GM19328 (cell line): ENCODE measurements at regions not wholly inside any gene's neighbourhood (a gene's known extent, or its start where the extent isn't known, plus 50 kb on each side); places are given as distances from the start of the nearest gene placed in this dataset.
"Not testable (repeated sequence)": the region's sequence is repeated elsewhere in the genome, so short reads cannot be mapped to it uniquely, and the experiment has no call there.

Experiments
- ATAC-seq: cut with Tn5 transposase; IDR thresholded peaks from one replicate; pipeline ENCODE4 v1.9.1; 2021; ENCODE audit warnings: mild to moderate bottlenecking, moderate library complexity; ENCODE audit not compliant: unreplicated experiment

DNA sequence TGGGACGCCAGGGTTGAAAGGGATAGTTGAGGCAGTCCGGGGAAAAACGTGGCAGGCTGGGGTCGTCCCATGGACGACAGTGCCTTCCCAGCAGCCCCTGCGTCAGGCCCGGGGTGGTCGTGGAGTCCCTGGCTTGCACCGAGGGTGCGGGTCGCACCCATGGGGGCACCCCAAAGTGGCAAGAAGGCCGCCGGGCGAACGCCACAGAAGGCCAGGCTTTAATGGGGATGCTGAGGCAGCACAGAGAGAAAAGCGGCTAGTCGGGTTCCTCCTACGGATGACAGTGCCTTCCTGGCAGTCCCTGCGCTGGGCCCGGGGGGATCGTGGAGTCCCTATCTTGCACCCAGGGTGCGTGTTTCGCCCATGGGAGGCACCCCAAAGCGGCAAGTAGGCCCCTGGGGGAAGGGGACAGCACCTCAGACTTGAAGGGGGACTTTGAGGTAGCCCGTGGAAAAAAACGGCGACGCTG lies 158.6 kb upstream of the ALG10B start:
- ATAC-seq = no peak

DNA sequence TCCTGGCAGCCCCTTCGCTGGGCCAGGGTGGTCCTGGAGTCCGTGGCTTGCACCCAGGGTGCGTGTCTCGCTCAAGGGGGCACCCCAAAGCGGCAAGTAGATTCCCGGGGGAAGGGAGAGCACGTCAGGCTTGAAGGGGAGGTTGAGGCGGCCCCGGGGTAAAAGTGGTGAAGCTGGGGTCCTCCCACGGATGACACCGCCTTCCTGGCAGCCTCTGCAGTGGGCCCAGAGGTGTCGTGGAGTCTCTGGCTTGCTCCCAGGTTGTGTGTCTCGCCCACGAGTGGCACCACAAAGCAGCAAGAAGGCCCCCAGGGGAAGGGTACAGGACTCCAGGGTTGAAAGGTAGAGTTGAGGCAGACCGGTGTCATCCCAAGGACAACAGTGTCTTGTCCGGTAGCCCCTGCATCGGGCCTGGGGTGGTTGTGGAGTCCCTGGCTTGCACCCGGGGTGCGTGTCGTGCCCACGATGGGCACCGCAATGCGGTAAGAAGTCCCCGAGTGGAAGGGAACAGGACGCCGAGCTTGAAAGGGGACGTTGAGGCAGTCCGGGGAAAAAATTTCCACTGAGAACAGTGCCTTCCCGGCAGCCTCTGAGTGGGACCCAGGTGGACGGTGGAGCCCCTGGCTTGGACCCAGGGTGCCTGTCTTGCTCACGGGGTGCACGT lies 158.0 kb upstream of the ALG10B start:
- no peak for ATAC-seq

DNA sequence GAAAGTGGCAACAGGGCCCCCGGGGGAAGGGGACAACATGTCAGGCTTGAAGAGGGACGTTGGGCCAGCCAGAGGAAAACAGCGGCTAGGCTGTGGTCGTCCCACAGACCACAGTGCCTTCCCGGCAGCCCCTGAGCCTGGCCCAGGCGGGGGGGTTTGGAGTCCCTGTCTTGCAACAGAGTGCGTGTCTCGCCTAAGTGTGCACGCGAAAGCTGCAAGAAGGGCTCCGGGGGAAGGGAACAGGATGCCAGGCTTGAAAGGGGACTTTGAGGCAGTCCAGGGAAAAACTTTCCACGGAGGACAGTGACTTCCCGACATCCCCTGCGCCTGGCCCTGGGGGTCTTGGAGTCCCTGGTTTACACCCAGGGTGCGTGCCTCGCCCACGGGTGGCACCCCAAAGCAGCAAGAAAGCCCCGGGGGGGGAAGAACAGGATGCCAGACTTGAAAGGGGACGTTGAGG lies 157.5 kb upstream of the ALG10B start:
- ATAC-seq = no peak

DNA sequence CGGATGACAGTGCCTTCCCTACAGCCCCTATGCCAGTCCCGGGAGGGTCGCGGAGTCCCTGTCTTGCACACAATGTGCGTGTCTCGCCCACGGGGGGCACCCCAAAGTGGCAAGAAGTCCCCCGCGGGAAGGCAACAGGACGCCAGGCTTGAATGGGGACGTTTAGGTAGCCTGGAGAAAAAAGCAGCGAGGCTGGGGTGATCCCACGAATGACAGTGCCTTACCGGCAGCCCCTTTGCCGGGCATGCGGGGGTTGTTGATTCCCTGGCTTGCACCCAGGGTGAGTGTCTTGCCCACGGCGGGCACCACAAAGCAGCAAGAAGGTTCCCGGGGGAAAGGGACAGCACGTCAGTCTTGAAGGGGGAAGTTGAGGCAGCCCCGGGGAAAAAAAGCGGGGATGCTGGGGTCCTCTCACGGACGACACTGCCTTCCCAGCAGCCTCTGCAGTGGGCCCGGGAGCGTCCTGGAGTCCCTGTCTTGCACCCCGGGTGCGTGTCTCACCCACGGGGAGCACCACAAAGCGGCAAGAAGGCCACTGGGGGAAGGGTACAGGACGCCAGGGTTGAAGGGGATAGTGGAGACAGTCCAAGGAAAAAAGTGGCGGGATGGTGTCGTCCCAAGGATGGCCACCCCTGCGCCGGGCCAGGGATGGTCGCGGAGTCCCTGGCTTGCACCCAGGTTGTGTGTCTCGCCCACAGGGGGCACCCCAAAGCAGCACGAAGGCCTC lies 156.8 kb upstream of the ALG10B start:
- ATAC-seq = no peak

DNA sequence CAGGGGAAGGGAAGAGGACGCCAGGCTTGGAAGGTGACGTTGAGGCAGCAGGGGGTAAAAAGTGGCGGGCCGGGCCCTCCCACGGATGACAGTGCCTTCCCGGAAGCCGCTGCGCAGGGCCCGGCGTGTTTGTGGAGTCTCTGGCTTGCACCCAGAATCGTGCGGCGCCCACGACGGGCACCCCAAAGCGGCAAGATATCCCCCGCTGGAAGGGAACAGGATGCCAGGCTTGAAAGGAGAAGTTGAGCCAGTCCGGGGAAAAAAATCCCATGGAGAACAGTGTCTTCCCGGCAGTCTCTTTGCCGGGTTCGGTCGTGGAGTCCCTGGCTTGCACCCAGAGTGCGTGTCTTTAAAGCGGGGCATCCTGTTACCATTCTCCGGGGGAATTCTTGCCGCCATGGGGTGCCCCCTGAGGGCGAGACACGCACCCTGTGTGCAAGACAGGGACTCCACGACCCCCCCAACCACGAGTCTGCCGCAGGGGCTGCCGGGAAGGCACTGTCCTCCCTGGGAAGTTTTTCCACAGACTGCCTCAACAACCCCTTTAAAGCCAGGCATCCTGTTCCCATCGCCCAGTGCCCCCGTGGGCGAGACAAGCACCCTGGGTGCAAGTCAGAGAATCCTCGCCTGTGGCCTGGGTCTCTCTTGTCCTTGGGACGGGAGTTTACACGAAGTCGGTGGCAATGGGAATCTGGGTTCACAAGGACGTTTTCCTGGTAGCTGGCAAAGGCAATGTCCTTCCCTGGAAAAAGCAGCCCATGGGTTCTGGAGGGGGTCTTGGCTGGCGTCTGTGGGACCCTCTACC lies 156.1 kb upstream of the ALG10B start:
- no peak for ATAC-seq

DNA sequence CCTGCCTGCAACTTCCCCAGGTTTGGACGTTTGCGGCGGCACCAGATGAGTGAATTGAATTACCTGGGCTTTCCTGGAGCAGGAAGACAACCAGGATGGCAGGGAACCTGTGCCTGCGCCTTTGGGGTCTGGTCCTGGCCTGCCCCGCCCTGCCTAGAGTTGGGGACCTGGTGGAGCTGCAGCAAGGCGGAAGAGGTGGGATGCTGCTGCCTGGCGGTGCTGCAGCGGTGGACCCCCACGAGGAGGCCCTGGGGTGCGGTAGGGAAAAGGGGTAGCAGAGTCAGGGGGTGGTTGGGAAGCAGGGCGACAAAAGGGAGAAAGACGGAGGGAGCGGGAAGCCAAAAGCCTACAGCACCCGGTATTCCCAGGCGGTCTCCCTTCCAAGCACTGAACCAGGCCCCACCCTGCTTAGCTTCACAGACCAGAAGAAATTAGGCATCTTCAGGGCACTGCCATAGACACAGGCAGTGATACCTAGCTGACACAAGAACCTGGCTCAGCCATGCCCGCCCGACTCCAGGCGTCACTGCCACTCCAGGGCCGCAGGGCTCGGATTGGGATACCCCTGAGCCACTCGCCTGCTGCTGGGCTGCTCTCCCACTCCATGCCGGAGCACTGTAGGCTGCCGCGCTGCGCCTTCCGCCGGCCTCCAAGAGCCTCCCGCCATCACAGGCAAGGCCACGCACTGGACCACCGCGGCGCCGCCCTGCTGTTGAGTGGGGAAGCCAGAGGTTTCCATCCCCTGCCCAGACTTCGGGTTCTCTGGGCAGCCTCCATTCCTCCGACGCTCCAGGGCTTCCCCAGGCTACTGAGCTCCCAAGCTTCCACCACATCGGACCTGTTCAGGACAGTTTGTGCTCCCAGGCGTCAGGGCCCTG lies 155.2 kb upstream of the ALG10B start:
- no peak for ATAC-seq

DNA sequence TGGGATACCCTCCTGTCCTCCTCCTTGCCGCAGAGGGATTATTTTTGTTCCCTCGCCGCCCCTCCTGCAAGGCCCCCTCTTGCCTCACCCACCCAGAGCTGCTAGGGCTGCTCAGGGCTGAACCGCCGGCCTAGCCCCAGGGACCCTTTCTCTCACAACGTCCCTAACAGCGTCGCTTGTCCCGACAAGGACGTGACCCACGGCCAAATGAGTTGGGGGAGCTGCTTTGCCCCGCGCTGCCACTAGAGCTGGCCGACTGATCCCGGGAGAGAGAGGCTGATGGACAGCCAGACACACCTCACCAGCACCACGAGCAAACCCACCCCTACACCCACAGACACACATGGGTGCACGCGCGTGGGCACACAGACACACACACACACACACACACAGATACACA lies 154.6 kb upstream of the ALG10B start:
- no peak for ATAC-seq

DNA sequence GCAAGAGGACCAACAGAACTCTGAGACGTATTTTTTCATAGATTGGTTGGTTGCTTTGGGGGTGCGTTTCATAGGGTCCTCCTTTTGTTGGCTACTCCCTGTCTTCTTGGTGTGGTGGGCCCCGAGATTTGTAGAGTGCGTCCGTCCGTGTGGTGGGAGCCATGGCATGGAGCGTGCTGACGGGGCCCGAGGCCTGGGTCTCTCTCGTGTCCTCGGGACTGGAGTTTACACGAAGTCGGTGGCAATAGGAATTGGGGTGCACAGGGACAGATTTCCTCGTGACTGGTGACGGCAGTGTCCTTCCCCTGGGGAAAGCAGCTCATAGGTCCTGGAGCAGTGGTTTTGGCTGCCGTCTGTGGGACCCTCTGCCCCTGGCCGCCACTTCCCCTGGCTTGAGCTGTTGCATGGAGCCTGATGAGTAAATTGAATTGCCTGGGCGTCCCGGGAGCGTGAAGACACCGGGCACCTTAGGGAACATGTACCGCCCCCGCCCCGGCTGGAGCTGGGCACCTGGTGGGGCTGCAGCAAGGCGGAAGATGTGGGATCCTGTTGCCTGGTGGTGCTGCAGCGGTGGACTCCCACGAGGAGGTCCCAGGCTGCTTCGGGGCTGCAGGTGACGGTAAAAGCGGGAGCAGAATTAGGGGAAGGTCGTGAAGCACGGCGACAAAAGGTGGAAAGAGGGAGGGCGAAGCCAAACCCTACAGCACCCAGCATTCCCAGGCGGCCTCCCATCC lies 153.7 kb upstream of the ALG10B start:
- no peak for ATAC-seq

DNA sequence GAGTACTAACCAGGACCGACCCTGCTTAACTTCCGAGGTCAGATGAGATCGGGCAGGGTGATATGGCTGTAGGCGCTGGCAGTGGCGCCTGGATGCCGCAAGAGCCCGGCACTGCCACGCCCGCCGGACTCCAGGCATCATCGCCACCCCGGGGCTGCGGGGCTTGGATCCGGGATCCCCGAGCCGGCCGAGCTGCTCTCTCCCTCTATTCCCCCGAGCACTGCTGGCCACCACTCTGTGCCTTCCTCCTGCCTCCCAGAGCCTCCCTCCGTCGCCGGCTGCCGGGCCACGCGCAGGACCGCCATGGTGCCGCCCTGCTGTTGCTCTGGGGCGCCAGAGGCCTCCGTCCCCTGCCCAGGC lies 153.2 kb upstream of the ALG10B start:
- no peak for ATAC-seq

DNA sequence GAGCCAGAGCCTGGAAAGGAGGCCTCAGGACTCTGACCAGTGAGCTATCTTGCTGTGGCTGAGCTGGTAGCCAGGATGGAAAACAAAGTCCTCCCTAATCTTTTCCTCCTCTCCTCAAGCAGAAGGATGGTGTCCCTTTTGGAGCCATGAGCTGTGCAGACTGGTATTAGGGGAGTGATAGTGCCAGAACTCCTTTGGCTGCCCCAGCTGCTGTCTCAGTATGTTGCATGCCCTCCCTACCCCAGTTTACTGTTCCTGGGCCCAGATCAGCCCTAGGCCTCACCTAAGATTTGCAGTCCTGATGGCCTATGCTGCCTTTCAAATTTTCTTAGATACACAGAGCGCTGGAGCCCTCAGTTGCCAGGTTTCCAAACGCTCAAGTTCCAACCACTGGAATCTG lies 150.3 kb upstream of the ALG10B start:
- no peak for ATAC-seq

DNA sequence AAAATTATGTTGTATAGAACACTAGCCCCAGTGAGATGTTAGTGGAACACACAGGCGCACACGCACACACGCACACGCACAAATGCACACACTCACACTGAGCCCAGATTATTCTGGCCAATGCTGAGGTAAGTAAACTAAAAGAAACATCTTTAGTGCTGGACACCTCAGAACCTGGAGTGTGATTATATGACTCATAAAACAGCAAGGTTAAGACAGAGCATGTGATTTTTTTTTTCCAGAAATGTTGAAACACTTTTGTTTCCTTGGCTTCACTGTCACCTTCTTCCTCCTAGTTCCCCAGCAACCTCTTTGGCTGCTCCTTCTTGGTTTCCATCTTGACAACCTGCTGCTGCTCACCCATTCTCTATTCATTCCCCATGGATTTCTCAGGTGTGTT lies 141.0 kb upstream of the ALG10B start:
- ATAC-seq = no peak

DNA sequence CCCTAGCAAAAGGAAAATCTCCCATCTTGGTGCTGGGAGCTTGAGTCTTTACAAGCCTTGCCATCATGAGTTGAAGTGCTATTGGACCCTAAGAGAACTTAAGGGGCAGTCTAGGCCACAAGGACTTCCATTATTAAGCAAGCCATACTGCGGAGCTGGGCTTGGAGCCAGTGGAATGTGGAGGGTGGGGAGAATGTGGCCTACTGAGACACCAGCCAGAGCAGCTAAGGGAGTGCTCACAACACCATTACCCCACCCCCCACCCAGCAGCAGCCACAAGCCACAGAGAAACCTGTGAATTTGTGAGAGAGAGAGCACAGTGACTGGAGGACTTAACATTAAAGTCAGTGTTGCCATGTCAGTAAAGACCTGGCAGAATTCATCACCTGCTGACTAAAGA lies 133.0 kb upstream of the ALG10B start:
- ATAC-seq = not testable (repeated sequence)

DNA sequence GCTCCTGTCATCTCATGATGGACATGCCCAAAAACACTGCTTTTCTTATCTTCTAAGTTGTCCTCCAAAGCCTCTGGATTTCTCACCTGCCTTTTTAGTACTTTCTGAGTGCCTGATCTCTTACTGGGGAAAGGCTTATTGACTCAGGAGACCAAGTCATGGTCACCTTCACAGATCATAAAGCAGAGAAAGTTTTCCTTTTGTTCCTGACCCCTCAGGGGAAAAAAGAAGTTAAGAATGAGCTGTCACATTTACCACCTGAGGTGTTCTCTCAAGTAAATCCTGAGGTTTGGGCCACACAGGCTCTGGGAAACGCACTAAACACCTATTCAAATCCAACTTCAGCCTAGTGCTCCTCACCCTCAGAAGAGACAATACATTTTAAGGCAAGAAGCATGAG lies 119.3 kb upstream of the ALG10B start:
- not testable (repeated sequence) for ATAC-seq

DNA sequence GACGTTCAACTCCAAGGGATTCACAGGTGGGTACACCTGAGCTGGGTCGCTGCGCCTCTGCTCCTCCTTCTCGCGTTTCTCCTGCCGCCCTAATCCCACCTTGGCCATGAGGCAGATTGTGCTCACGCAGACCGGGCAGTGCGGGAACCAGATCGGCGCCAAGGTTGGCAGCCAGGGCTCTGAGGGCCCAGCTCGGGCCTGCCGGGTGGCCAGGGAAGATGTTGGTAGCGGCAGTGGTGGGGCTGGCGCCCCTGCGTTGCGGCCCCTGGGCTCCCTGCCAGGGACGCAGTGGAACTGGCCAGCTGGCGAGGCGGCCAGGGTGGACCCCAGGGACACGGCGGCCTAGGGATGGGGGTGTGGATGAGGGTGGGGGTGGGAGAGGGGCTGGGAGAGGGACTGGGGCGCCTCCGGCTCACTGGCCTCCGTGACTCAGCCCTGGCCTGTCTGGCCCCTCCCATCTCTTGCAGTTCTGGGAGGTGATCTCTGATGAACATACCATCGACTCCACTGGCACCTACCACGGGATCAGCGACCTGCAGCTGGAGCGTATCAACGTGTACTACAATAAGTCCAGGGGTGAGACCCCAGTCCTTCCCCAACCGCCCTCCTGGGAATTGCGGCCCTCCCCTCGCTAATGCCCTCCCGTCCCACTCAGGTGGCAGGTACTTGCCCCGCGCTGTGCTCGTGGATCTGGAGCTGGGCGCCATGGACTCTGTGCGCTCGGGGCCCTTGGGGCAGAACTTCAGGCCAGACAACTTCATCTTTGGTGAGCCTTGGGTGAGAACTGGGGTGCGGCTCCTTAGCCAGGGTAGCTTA lies 114.9 kb upstream of the ALG10B start:
- no peak for ATAC-seq

DNA sequence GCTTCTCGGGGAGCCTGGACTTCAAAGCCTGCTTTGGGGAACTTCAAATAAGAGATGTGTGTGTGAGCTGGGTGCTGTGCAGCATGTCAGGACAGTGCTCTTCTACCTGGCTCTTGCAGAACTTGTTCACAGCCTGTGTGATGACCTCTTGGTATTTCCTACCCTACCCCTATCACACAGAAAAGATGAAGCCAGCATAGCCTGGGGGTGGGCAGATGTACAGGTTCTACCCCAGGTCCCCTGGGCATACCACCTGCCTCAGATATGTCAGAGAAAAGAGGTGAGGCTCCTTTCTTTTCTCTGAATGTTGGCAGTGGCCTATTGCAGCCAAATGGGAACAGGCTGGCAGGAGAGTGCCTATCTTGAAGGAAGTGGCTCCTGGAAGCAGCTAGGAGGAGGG lies 111.7 kb upstream of the ALG10B start:
- no peak for ATAC-seq

DNA sequence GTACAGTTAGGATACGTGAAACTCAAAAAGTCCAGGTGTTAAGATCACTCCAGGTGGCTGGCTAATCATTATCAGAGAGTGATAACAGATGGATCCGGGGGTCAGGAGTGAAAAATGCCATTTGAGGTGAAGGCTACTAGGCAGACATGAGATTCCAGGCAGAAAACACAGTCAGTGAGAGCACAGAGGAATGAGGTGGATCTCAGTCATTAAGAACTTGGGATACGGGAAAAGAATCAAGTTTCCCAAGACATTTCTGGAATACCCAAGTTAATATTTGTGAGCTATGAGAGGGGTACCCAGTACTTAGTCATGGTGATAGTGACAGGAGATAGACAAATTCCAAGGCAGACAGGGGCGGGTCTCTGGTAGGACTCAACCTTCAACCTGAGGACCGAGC lies 94.6 kb upstream of the ALG10B start:
- ATAC-seq = no peak

DNA sequence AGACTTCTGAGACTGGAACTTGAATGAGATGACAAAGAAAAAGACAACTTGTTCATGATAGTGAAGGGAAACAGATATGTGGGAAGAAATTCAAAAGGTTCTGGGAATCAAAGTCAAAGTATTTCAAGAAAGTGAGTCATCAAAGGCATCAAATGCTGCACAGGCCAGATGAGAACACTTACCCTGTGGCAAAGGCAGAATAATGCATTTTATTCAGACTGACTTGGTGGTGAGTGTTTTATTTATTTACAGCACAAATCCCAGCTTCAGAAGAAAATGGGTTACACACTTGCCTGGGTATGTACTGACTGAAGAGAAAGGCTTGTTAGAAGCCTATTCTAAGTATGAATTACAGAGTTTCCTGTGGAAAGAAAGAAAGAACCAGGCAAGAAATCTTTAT lies 78.2 kb upstream of the ALG10B start:
- ATAC-seq = not testable (repeated sequence)

DNA sequence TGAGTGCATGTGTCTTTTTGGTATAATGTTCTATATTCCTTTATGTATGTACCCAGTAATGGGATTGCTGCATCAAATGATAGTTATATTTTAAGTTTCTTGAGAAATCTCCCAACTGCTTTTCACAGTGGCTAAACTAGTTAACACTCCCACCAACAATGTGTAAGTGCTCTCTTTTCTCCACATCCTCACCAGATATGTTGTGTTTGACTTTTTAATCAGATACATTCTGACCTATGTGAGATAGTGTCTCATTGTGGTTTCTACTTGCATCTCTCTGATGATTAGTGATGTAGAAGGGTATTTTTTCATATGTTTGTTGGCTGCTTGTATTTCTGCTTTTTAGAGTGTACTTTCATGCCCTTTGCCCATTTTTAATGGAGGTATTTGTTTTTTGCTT lies 62.8 kb upstream of the ALG10B start:
- ATAC-seq = no peak

DNA sequence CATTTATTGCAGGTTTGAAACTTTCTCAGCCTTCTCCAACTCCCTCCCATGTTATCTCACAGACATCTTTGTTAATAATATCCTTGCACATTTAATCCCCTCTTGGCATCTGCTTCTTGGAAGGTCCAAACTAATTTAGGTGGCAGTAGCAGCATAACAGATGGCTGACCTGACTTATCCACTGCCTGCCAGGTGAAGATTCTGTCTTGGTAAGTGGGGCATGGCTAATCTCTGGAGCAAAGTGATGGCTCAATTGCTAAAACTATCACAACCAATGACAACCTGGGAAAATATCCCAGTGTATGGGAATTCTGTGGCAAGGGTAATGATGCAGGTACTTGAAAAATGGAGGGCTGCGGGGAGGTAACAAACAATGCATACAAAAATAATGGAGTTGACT lies 58.2 kb upstream of the ALG10B start:
- ATAC-seq = no peak
